NCI-H748 treated with DMSO at 0.1 percent for 48 hours (cell line): ENCODE measurements at regions not wholly inside any gene's neighbourhood (a gene's known extent, or its start where the extent isn't known, plus 50 kb on each side); places are given as distances from the start of the nearest gene placed in this dataset.

ENCODE experiments used
- DNase-seq: peaks from one replicate; lab custom pipeline; 2025; lab: John Stamatoyannopoulos, UW

GRCh38 chr13:50713523-50714248 lies 129.8 kb downstream of the DLEU7 start:
- DNase-seq = no peak

- no peak for DNase-seq
Measured at GRCh38 chr13:50714891-50715290, 128.6 kb downstream of the DLEU7 start.

- no peak for DNase-seq
Measured at GRCh38 chr13:50715402-50716146, 127.9 kb downstream of the DLEU7 start.

- DNase-seq = no peak
Measured at GRCh38 chr13:50720861-50721671, 122.4 kb downstream of the DLEU7 start.

- DNase-seq = no peak
Measured at GRCh38 chr13:50721672-50721992, 121.9 kb downstream of the DLEU7 start.

- DNase-seq = no peak
Measured at GRCh38 chr13:50722440-50723125, 120.9 kb downstream of the DLEU7 start.

GRCh38 chr13:50724438-50724837 lies 119.1 kb downstream of the DLEU7 start:
- DNase-seq = no peak

GRCh38 chr13:50724913-50725312 lies 118.6 kb downstream of the DLEU7 start:
- DNase-seq = no peak

GRCh38 chr13:50726164-50726563 lies 117.3 kb downstream of the DLEU7 start:
- DNase-seq = no peak

- no peak for DNase-seq
Measured at GRCh38 chr13:50729177-50729576, 114.3 kb downstream of the DLEU7 start.

GRCh38 chr13:50730496-50731351 lies 112.8 kb downstream of the DLEU7 start:
- DNase-seq = no peak

- DNase-seq = peak; percentile 11
Measured at GRCh38 chr13:50731400-50731799, 112.1 kb downstream of the DLEU7 start.

- DNase-seq = no peak
Measured at GRCh38 chr13:50732712-50733111, 110.8 kb downstream of the DLEU7 start.

GRCh38 chr13:50733392-50733791 lies 110.1 kb downstream of the DLEU7 start:
- no peak for DNase-seq

- DNase-seq = no peak
Measured at GRCh38 chr13:50735071-50735470, 108.4 kb downstream of the DLEU7 start.

- no peak for DNase-seq
Measured at GRCh38 chr13:50740052-50740741, 103.3 kb downstream of the DLEU7 start.

- no peak for DNase-seq
Measured at GRCh38 chr13:50742353-50742752, 101.1 kb downstream of the DLEU7 start.

GRCh38 chr13:50742968-50743367 lies 100.5 kb downstream of the DLEU7 start:
- DNase-seq = no peak

- DNase-seq = no peak
Measured at GRCh38 chr13:50744116-50744660, 99.3 kb downstream of the DLEU7 start.

GRCh38 chr13:50745542-50746115 lies 97.9 kb downstream of the DLEU7 start:
- no peak for DNase-seq
